Activated T-cell treated with anti-CD3 and anti-CD28 coated beads, Interleukin-2, amount 50 U/mL, for 1 hour (primary cell): ENCODE measurements at regions not wholly inside any gene's neighbourhood (a gene's known extent, or its start where the extent isn't known, plus 50 kb on each side); places are given as distances from the start of the nearest gene placed in this dataset.
"Not testable (repeated sequence)": the region's sequence is repeated elsewhere in the genome, so short reads cannot be mapped to it uniquely, and the experiment has no call there.

Experiments
- DNase-seq: peaks from one replicate; pipeline ENCODE4 v3.0.0-alpha.2; 2020

DNA sequence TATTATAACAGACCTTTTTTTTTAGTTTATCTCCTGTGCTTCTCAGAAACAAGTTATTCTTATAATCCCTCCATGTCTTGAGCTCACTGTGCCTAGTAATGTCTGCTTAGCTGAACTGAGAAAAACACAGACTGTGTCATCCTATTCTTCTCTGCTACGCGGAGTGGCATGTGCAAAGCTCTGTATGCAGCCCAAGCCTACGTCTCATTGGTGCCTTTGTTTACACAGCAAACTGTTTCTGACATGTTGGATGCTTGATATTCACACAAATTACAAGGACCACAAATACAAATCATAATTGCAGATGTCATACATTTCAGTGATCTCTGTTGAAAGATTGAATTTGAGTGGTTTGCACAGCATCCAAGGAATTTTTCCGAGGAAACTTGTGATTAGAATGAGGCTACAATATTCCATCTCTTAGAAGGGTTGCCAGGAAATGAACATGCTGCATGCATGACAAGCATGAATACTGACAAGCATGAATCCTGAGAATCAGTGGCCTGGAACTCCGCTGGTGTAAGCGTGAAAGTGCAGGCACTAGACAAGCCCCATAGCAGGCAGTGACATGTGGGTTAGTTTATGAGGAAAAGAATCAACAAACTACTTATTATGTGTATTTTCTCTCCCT is 128.4 kb upstream of the SGK1 start:
- DNase-seq, result no peak

DNA sequence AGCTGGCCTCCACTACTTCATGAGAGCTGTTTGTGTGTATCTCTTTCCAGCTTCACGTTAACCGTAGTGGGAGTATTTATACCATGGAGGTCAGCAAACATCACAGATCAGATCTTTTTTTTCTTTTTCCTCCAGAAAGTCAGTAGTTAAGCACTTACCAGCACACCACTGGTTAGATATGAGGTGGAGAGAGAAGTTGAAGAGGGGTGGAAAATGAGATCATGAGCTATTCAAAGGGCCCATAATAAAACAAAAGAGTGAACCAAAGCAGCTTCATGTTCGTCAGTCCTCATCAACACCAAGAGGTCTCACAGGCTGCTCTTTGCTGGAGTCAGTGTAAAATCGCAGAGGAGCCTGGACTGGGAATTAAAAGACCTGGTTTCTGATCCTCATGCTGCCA is 125.1 kb upstream of the SGK1 start:
- no peak for DNase-seq

DNA sequence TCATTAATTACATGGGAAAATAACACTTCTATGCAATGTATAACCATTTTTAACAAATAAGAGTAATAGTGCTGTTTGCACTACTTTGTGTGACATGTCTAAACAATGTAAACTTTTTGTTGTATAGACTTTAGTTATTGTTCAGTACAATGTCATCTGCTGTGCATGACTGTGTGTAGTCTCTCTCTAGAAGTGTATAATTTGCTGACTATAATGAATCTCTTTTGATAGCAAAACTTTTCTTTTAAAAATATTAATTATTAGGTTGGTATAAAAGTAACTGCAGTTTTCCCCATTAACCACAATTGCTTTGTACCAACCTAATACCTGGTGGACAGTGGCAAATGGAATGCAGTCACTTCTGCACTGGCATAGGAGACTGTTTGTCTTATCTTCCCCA is 124.2 kb upstream of the SGK1 start:
- DNase-seq, result no peak

DNA sequence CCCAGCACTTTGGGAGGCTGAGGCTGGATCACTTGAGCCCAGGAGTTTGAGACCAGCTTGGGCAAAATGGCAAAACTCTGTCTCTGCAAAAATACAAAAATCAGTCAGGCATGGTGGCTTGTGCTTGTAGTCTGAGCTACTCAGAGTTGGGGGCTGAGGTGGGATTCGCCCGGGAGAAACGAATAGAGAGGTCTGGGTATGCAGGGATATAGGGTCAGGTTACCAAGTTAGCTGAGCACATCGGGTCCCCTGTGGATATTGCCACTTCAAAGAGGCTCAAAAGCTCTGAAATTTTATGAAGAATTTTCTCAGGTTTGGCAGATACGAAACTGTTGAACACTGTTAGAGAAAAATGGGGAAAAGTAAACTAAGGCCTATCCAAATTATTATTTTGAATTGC is 120.9 kb upstream of the SGK1 start:
- no peak for DNase-seq

DNA sequence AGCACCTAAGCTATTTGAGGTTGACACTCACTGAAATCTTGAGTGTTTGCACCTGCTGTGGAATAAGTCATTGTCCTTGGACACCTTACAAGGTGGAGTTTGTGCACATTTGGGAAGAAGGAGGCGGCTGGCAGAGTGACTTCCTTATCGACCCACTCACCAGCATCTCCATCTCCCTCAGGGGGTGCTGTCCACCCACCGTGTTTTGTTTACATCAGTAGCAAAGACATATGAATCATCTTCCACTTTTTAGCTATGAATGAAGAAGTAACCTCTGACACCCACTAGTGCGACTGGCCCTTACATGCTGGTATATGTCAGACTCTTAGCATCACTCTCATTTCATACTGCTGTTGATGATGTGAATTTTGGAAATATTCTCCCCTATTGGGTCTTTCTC is 119.5 kb upstream of the SGK1 start:
- peak; percentile 21 for DNase-seq

DNA sequence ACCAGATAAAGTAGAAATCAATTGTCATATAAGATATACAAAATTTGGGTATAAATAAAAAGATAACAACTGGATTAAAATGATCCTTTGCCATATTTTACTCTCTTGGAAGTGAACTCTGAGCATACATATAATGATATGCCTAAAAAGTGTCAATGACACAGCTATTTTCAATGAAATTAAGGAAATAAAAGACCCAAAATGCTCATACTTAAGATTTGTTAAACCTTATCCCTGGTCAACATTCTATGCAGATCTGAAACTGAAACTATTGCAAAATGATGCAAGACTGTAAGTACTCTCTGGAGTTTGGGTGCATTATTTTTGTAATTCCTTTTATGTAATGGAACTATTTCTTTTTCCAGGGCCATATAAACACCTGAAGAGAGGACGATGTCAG is 119.0 kb upstream of the SGK1 start:
- DNase-seq, result no peak

DNA sequence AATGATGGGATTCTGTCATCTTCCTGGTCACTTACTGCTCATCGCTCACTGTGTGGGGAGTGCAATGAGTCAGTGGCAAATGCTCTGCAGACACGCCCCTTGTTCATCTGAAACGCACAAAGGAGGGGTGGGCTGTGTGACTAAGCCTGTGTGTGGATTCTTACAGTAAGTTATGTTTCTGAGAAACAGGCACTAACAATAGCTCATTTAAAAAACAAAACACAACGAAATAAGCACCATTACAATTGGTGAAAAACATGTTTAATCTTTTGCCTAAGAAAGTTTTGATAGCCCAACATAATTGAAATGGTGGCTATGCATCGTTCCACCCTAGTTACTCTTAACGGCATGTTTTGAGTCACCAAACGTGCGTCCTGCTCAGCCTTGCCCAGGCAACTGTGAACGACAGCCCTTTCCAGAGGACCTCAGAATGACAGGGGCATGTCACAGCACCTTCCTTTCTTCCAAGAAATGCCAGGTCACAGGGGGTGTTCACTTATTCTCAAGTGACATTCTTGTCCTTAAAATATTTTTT is 118.4 kb upstream of the SGK1 start:
- peak; percentile 47 for DNase-seq

DNA sequence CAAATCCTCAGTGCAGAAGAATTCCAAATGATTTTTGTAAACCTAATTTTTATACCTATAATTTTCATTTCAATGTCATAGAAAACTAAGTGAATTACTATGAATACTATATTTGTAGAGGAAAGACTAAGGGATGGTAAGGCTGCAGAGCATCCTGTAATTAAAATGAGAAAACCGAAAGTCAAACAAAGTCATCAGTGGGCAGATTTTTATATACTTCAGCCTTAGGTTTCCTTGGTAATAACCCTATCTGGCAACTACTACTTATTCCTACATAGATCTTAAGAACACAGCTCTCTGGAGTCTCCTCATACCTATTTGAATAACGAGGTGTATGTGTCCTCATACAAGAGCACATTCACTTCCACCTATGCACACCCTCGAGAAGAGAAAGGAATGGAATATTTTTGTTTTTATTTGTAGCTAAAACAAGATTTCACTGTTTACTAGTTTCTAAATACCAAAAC is 117.9 kb upstream of the SGK1 start:
- DNase-seq, result no peak

DNA sequence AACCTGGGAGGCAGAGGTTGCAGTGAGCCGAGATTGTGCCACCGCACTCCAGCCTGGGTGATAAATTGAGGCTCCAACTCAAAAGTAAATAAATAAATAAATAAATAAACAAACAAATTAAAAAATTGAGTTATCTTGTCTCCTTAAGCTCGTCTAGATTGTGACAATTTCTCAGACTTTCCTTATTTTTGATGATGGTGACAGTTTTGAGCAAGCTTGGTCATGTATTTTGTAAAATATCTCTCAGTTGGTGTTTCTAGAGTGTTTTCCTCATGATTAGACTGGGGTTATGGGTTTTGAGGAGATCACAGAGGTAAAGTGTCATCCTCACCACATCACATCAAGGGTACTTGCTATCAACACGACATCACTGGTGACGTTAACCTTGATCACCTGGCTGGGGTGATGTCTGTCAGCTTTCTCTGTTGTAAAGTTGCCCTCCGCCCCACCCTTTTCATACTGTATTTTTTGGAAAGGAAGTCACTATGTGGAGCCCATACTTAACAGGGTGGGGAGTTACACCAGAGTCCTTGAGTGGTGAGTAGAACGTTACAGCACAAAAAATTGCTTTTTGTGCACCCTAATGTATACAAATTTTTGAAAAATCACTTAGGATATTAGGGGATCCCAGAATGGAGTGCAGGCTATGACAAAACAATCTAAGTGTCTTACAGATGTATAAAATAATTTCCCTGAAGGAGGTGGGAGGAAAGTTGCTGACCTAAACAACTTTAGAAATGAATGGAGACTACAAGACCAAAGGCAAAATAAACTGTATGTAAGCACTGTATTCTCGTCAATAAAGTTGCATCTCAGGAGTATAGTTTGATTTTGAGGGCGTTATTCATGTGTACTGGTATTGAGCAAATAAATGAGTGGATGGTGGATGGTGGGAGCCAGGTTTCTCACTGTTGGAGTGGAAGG is 116.4 kb upstream of the SGK1 start:
- no peak for DNase-seq

DNA sequence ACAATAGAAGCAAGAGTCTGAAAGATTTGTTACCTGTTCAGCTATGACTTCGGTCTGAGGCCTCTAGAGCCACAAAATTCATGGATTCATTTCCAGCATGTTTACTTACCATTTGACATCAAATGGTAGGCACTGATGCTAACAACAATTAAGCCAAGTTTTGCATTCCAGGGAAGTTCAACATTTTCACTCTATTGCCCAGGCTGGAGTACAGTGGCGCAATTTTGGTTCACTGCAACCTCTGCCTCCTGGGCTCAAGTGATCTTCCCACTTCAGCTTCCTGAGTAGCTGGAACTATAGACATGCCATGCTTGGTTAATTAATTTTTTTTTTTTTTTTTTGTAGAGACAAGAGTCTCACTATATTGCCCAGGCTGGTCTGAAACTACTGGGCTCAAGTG is 114.1 kb upstream of the SGK1 start:
- no peak for DNase-seq

DNA sequence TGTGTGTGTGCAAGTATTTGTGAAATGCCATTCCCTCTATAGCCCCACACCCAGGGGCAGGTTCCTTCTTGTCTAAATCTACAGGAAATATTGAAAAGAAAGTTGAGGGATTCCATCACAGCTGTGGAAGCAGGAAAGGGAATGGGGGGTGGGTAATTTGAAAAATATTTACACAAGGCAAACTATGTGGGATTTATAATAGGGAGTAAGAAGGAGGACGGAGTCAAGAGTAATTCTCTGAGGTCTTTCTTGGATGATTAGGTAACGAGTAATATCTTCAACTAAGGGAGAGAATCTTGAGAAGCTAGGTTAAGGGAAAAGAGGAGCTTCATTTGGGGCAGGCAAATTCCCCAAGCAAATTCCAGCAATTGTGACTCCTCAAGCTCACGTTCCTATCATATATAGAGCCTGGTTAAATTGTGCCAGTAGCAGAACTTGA is 113.5 kb upstream of the SGK1 start:
- DNase-seq, result no peak

DNA sequence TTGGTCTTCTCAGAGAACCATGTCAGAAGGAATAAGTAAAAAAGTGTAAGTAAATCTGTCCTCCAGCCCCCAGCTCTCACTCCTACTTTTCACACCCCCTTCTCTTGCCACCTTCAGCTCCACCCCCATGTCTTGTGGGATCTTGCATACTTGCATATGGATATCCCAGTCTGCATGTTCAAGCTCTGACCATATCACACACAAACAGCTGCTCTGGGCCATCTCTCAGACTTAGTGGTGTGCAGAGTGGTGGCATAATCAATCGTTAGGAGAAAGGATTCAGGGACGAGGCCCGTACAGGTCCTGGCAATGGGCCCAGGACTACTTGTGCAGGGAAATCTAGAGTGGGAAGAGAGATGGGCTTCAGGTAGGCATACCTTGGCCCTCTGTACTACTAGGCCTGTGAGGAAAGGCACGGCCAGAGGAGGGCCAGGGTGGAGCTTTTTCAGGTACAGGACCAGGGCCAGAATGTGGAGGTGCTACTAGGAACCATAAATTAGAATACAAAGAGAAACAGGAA is 112.0 kb upstream of the SGK1 start:
- no peak for DNase-seq

DNA sequence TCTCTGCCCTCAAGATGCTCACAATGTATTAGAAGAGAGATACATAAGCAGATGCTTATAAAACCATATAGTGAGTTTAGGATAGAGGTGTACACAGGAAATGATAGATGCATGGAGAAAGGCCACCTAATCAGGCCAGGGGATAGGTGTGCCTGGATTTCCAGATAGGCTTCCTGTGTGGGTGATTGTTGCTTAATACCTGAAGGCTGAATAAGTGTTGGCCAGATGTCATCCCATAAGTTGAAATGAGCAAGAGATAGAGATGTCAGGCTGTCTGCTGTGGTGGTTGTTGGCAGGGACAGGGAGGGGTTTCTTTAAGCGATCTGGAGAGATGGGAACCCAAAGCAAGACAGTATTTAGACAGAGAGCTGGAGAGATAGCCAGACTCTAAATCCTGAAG is 109.8 kb upstream of the SGK1 start:
- no peak for DNase-seq

DNA sequence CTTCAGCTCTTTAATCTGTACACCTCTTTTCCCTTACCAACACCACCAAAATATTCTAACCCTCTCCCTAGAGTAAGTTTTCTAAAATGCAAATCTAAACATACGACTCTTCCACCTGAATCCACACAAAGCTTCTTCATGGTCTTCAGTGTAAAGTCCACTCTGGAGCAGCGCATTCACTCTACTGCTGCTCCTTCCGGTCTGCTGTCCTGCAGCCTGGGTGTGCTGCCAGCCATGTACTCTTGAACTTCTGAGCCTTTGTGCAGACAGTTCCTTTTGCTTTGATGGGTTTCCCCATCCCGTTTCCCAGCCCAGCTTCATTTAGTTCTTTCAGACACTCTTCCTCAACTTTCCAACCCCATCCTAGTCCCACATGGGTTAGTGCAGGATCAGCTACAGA is 108.7 kb upstream of the SGK1 start:
- DNase-seq, result no peak

DNA sequence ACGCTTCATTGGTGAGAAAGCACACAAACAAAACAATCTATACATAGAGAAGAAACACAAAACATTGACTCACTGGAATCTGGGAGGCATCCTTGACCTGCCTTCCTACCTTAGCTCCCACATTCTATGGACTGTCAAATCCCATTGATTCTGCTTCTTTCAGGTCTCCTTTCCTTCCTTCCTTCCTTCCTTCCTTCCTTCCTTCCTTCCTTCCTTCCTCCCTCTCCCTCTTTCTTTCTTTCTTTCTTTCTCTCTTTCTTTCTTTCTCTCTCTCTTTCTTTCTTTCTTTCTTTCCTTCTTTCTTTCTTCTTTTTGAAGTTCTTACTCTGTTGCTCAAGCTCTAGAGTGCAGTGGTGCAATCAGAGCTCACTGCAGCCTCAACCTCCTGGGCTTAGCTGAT is 108.0 kb upstream of the SGK1 start:
- not testable (repeated sequence) for DNase-seq

DNA sequence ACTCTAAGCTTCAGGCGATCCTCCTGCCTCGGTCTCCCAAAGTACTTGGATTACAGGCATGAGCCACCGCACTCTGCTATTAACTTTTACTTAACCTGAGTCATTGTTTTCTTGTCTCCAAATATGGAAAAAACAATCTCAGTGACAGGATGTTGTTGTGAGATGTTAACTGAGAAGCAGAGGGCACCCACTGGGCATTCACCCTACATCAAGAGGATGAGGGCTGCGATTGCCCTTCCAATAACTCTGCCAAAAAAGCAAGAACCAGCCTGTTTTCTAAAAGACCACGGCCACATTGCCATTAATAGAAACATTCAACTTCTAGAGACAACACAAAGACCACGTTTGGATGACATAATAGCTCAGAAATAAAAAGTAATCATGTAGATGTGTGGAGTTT is 107.6 kb upstream of the SGK1 start:
- no peak for DNase-seq

DNA sequence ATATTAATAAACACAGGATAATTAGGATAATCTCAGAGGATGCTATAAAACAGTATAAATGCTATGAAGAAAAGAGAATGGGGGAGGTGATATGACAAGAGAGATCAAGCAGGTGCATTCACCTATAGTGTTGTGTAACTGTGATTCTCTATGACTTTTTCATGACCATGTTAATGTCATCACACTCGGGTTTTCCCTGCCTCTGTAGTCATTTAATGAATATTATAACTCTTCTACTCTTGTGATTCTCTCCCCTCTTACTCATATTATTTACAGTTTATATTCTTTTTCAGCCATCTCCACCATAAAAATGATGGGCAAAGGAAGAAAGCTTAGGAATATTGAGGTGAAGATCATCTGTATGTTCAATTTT is 106.9 kb upstream of the SGK1 start:
- no peak for DNase-seq

DNA sequence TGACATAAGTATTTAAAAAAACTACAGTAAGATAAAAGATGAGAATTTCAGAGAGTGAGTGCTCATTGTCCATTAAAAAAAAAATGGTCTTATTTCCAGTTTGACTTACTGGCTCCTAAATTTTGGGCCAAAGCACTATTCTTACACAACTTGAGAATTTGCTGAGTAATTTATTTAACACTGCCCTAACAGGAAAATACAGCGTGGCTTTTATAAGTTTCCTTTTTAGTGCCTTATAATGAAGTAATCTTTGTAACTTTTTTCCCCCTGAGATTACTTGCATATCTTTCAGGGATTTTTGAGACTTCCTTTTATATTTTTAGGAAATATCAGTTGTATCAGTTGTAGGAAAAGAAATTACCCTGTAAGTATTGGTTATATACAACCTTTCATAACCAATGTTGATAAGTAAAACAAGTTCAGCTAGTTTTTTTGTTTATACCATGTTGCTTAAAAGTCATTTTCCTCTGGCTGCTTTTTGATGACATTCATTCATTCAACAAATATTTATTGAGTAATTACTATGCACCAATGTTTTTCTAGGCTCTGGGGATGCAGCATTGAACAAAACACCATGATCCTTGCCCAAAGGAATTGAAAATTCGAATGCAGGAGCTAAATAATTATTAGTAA is 106.4 kb upstream of the SGK1 start:
- no peak for DNase-seq

DNA sequence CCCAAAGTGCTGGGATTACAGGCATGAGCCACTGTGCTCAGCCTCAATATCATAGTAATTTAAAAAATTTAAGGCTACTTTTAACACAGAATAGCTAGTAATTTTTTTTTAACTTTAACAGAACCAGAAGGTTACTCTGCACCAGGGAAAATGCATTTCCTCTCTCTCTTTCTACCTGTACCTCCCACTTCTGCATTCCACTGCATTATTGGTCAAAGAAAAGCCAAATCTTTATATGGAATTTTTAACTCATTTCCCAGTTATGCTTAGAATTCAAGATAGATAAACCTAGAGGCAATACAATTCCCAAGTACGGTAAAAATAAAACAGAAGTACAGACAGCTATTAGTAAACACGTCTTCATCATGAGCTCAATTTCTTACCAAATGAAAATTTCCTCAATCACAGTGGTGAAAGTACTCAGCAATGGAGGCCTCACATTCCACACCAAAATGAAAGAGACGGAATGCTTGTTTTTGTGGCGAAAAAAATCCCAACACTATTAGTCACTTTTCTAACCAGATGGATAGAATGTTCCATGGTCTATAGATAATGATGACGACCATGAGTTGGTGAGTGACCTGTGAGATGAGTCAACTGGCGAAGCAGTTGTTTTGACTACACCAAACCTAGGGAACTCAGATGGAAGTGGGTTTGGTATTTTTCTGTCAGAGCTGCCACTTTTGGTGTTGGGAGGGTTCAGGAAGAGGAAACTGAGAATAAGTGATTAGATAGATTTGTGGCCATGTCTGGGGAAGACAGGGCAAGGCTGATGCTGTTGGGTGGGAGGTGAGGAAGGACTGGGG is 104.7 kb upstream of the SGK1 start:
- no peak for DNase-seq

DNA sequence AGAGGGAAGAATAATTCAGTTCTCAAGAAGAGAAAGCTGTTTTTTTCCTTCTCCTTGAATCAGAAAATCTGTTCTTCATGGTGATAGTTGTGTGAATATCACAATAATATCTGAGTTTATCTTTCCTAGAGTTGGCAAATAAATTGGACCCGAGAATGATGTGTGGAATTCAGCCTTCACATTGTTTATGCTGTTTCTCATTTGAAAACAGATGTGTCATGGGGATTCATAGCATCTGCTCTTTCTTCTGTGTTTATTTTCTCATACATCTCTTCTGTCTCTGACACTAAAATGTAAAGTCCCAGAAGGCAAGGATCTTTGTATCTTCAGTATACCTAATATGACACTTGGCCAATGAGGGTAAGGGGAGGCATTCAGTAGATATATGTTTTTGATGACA is 103.6 kb upstream of the SGK1 start:
- DNase-seq, result no peak

DNA sequence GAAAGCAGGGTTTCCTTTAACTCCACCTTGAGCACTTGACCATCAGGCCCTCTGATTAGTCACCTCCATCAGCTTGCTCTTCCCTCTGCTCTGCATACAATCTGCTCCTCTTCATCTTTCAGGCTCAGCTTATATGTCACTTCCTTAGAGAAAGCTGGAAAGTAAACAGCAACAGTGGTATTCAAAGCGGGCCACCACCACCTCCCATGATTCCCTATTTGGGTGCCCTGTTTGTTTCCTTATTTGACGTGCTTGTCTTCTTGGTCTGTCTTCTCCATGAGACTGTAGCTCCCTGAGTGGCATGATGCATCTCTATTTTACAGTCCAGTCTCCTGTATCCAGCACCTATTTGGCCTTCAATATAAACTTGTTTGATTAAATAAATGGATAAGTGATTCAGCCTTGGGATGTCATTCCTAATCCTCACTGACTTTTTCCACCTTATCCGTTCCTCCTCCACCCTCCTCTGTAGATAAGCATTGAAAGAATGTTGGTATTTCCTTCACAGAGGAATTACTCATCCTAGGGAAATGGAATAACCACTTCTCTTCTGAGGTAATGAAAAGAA is 102.8 kb upstream of the SGK1 start:
- DNase-seq, result no peak

DNA sequence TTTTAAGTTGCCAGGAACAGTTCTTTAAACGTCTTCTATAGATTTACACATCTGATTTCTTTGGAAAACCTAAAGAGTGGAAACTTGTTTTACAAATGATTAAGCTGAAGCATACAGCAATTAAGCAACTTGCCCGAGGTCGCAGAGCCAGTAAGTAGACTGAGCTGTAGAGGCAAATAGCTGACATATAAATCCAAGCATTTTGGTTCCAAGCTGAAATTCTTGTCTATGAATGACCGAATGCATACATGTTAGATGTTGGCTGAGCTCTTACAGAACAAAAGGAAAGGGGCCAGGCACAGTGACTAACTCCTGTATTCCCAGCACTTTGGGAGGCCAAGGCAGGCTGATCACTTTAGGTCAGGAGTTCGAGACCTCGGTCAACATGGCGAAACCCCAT is 101.8 kb upstream of the SGK1 start:
- DNase-seq, result no peak
